A673 (cell line): ENCODE measurements at regions not wholly inside any gene's neighbourhood (a gene's known extent, or its start where the extent isn't known, plus 50 kb on each side); places are given as distances from the start of the nearest gene placed in this dataset.

ENCODE experiments used
- BruUV-seq: library from RNA; stranded (reverse); fragments of 400-500 nt; replicated peaks from 2 replicates; lab custom pipeline; 2021; lab: Mats Ljungman, UMichigan
- CTCF ChIA-PET: fragments of 300-600 bp; sonication (Branson Sonifier 250); formaldehyde crosslinking; loops from one replicate; lab custom pipeline; 2022; ENCODE audit warnings: antibody characterized with exemption; lab: Charles Lee
- POLR2A ChIA-PET: fragments of 300-600 bp; sonication (Branson Sonifier 250); formaldehyde crosslinking; loops from one replicate; lab custom pipeline; 2022; ENCODE audit warnings: antibody characterized with exemption; ENCODE audit not compliant: low non-redundant PET; lab: Charles Lee
- DNase-seq: peaks from one replicate; pipeline ENCODE4 v3.0.0-alpha.2; 2015; ENCODE audit warnings: low spot score
- H3K27ac ChIP-seq: fragments of 200-600 bp; sonication (generic); 2 replicates; pipeline ENCODE4 v1.5.1; 2016; ENCODE audit warnings: mixed run types, low read depth, mild to moderate bottlenecking, mixed read lengths, antibody characterized with exemption, low read length; ENCODE audit not compliant: poor library complexity, severe bottlenecking
- H3K27me3 ChIP-seq: fragments of 200-600 bp; sonication (generic); replicated peaks from 2 replicates; pipeline ENCODE4 v1.6.1; 2017; ENCODE audit warnings: mixed run types, low read depth, mild to moderate bottlenecking, mixed read lengths, antibody characterized with exemption, low read length; ENCODE audit not compliant: insufficient read depth, poor library complexity
- H3K36me3 ChIP-seq: fragments of 200-600 bp; sonication (generic); 2 replicates; pipeline ENCODE4 v1.6.1; 2016; ENCODE audit warnings: mixed run types, mild to moderate bottlenecking, mixed read lengths, antibody characterized with exemption, low read length; ENCODE audit not compliant: insufficient read depth, poor library complexity, severe bottlenecking
- H3K4me1 ChIP-seq: fragments of 200-600 bp; sonication (generic); 2 replicates; pipeline ENCODE4 v1.6.1; 2017; ENCODE audit warnings: mixed run types, mild to moderate bottlenecking, mixed read lengths, antibody characterized with exemption, low read length; ENCODE audit not compliant: insufficient read depth, poor library complexity, severe bottlenecking
- H3K4me3 ChIP-seq: fragments of 200-600 bp; sonication (generic); 2 replicates; pipeline ENCODE4 v1.5.1; 2016; ENCODE audit warnings: low read depth, mixed run types, mild to moderate bottlenecking, mixed read lengths, low read length; ENCODE audit not compliant: poor library complexity, severe bottlenecking
- H3K9me3 ChIP-seq: fragments of 200-600 bp; sonication (generic); 2 replicates; pipeline ENCODE4 v1.6.1; 2016; ENCODE audit warnings: mixed run types, low read depth, mild to moderate bottlenecking, mixed read lengths, antibody characterized with exemption, low read length; ENCODE audit not compliant: poor library complexity, severe bottlenecking
- EZH2 ChIP-seq: fragments of 200-600 bp; sonication (generic); IDR thresholded peaks from 2 replicates; pipeline ENCODE4 v1.6.1; 2017; ENCODE audit warnings: borderline replicate concordance, low read depth, mild to moderate bottlenecking, mixed read lengths, antibody characterized with exemption, low read length; ENCODE audit not compliant: poor library complexity, severe bottlenecking
- intact Hi-C: fragments of 100-400 bp; cut with micrococcal nuclease; formaldehyde crosslinking; loops from one replicate; pipeline ENCODE4 v1.10.0; 2022; ENCODE audit not compliant: unreplicated experiment
- TF ChIP-seq, protein P1 (sequence below): fragments of 300-800, 200-600 bp; sonication (generic); conservative IDR thresholded peaks from 2 replicates; pipeline ENCODE4 v1.5.1; 2017; ENCODE audit warnings: low read depth, mild to moderate bottlenecking, antibody characterized with exemption, low read length, moderate library complexity, mixed read lengths

DNA sequence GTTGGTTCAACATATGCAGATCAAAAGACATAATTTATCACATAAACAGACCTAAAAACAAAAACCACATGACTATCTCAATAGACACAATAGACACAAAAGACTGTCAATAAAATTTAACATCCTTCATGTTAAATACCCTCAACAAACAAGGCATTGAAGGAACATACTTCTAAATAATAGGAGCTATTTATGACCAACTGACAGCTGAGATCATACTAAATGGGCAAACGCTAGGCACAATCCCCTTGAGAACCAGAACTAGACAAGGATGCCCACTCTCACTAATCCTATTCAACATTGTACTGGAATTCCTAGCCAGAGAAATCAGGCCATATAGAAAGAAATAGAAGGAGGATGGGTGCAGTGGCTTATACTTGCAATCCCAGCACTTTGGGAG is 50.3 kb upstream of the GLYAT start:
- no peak overlapping the region for H3K4me3 ChIP-seq
- TF ChIP-seq, protein P1, sequence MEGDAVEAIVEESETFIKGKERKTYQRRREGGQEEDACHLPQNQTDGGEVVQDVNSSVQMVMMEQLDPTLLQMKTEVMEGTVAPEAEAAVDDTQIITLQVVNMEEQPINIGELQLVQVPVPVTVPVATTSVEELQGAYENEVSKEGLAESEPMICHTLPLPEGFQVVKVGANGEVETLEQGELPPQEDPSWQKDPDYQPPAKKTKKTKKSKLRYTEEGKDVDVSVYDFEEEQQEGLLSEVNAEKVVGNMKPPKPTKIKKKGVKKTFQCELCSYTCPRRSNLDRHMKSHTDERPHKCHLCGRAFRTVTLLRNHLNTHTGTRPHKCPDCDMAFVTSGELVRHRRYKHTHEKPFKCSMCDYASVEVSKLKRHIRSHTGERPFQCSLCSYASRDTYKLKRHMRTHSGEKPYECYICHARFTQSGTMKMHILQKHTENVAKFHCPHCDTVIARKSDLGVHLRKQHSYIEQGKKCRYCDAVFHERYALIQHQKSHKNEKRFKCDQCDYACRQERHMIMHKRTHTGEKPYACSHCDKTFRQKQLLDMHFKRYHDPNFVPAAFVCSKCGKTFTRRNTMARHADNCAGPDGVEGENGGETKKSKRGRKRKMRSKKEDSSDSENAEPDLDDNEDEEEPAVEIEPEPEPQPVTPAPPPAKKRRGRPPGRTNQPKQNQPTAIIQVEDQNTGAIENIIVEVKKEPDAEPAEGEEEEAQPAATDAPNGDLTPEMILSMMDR = no peak
- TF ChIP-seq EZH2 = no peak
- DNase-seq = no peak
- no peaks in the 10 kb centered on the region for H3K36me3 ChIP-seq
- H3K9me3 ChIP-seq = no peaks in the 10 kb centered on the region
- H3K27ac ChIP-seq = no peak overlapping the region
- H3K27me3 ChIP-seq = no peaks in the 10 kb centered on the region
- CTCF ChIA-PET = no interaction called here
- intact Hi-C loops = loop anchor here (10.0 kb wide), 1 partner anchor 353 kb away; no protein-coding TSS in a partner anchor
- H3K4me1 ChIP-seq = no peaks in the 10 kb centered on the region
- POLR2A ChIA-PET = interaction anchor here (0.6 kb wide), 1 partner anchor 144 kb away, joined by 5 read pairs; no protein-coding TSS in a partner anchor
- BruUV-seq = no TSS peak
